ENCODE measurements at regions not wholly inside any gene's neighbourhood (a gene's known extent, or its start where the extent isn't known, plus 50 kb on each side); places are given as distances from the start of the nearest gene placed in this dataset.
"Not testable (repeated sequence)": the region's sequence is repeated elsewhere in the genome, so short reads cannot be mapped to it uniquely, and the experiment has no call there.

GRCh38 chr18:2199060-2199459 is 372.2 kb downstream of the METTL4 start:
- DNase-seq, result no peak

DNA sequence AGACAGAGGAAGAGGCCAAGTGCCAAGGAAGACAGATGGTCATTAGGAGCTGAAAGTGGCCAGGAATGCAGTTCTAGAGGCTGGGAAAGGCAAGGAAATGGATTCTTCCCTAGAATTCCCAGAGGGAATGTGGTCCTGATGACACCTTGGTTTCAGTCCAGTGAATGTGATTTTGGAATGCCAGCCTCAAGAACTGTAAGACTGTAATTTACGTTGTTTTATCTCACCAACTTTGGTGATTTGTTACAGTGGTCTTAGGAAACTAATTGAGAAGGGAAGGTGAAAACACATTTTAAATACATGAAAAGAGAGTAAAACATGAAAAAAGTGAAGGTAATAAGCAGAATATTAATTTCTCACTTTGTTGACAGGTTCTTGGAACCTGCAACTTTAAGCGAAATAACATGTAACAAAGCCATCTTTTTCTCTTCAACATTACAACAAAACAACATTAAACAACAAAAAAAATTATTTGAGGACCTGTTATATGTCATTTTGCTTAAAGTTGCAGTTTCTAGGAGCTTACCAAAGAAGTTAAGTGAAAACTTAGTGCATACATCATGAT is 370.2 kb downstream of the METTL4 start:
- no peak for DNase-seq

GRCh38 chr18:2204736-2205135 is 366.6 kb downstream of the METTL4 start:
- DNase-seq, result no peak

GRCh38 chr18:2207294-2207693 is 364.0 kb downstream of the METTL4 start:
- no peak for DNase-seq

DNA sequence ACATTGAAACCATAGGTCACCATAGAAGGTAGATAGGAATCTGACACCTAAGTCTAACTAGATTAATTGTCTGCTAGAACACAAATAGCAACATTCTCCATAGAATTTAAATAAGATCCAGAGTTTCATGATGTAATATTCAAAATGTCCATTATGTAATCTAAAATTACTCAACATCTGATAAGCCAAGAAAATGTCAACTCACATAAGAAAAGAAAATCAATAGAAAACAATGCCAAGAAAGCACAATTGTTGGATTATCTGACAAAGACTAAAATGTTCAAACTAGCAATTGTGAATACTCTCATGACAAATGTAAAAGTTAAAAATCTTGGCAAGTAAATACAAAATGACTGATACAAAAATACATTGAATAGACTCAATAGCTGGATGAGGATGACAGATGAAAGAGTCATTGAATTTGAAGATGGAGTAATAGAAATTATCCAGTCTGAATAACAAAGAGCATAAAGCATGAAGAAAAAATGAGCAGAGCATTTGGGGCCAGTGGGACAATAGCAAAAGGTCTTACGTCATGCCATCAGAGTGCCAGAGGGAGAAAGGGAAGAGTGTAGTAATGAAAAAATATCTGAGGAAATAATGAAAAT is 358.6 kb downstream of the METTL4 start:
- no peak for DNase-seq

GRCh38 chr18:2213905-2214304 is 357.4 kb downstream of the METTL4 start:
- DNase-seq, result no peak

- DNase-seq, result no peak
Measured at GRCh38 chr18:2217356-2217755, 353.9 kb downstream of the METTL4 start.

DNA sequence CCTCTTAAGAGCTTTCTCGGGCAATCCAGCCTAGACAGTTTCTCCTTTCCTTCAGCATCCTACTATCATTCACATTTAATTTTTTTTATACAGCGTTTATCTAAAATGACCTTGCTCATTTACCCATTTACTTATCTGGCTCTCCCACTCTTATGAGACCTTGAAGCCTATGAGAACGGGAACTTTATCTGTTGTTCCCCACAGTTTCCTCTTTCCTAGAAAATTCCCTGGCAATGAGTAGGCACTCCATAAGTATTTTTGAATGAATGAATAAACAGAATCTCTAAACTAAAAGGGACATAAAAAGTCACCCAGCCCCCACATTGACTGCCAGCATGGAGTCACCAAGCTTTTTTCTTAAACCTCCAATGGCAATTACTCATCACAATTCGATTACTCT is 353.2 kb downstream of the METTL4 start:
- no peak for DNase-seq

GRCh38 chr18:2219706-2220105 is 351.6 kb downstream of the METTL4 start:
- no peak for DNase-seq

- DNase-seq, result no peak
Measured at GRCh38 chr18:2222270-2223185, 348.8 kb downstream of the METTL4 start.

DNA sequence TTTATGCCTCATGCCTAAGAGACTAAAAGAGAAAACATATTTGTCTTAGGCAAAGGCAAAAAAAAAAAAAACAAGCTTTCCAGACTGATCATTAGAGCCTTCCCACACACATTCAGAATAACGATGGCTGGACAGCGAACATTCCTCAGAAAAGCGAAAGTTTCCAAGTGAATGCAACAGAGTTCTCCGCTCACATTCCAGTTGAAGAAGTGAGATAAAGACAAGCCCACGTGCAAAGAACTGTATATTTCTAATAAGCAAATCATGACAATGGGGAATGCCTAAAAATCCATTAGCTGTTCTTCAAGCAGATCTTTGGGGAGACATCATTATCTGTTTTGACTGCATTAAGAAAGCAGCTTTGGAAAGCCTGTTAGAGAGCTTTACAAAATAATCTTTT is 347.9 kb downstream of the METTL4 start:
- no peak for DNase-seq

DNA sequence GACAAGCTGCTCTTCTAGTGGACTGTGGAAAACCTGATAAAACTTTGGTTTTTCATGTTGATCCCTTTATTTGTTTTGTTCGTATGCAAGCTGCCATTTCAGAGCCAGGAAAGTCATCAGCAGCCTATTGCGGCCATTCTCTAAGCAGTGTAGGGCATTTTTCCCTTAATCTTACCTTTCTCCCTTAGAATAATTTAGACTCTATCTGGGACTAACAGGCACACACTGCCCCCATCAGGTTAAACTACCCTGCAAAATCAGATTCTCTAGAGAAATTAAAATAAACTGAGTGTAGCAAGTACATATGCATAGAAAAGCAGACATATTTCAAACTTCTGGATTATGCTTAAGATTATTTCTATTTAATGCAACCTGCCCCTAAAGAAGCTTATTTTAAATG is 347.5 kb downstream of the METTL4 start:
- no peak for DNase-seq

DNA sequence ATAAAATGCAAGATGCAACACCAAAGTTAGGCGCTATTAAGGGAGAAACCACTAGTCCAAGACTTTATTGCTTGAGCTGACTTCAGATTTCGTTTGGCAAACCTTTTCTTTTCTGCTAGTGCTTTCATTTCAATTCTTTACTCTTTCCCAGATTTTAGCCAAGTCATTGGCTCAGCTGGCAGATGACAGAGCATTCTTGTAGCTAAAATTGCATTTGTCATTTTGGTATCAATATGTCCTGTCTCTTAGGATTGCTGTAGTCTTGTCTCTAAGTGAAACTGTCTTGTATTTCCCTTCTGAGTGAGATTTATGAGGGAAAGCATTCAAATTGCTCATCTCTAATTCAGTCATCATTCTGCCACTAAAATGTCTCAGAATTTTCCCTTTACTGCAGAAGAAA is 335.1 kb downstream of the METTL4 start:
- no peak for DNase-seq

- no peak for DNase-seq
Measured at GRCh38 chr18:2237706-2238105, 333.6 kb downstream of the METTL4 start.

DNA sequence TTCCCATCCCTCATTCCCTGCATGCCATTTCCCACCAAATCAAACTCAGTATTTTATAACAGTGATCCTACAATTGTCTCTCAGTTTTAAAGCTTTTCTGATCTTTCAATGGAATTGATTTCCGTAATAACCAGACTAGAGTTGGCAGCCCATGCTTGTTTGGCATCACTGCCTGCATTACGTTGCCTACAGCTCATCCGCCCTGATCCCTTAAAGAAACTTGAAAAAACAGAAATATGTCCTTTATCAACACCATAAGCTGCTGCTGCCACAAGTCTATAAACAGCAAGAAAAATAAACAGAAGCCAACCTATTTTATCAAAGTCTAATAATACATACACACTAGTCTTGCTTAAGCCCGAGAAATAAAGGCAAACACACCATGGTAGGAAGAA is 331.0 kb downstream of the METTL4 start:
- no peak for DNase-seq

DNA sequence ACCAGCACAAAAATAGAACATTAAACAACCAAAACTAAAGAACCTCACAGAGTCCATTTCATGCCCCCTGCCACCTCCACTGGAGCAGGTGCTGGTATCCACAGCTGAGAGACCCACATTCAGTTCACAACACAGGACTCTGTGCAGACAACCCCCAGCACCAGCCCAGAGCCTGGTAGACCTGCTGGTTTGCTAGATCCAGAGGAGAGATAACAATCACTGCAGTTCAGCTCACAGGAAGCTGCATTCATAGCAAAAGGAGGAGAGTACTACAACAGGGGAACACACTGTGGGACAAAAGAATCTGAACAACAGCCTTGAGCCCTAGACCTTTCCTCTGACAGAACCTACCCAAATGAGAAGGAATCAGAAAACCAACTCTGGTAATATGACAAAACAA is 326.7 kb downstream of the METTL4 start:
- no peak for DNase-seq

DNA sequence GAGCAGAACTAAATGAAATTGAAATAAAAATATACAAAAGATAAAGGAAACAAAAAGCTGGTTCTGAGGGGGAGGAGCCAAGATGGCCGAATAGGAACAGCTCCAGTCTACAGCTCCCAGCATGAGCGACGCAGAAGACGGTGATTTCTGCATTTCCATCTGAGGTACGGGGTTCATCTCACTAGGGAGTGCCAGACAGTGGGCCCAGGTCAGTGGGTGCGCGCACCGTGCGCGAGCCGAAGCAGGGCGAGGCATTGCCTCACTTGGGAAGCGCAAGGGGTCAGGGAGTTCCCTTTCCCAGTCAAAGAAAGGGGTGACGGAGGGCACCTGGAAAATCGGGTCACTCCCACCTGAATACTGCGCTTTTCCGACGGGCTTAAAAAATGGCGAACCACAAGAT is 324.2 kb downstream of the METTL4 start:
- not testable (repeated sequence) for DNase-seq

DNA sequence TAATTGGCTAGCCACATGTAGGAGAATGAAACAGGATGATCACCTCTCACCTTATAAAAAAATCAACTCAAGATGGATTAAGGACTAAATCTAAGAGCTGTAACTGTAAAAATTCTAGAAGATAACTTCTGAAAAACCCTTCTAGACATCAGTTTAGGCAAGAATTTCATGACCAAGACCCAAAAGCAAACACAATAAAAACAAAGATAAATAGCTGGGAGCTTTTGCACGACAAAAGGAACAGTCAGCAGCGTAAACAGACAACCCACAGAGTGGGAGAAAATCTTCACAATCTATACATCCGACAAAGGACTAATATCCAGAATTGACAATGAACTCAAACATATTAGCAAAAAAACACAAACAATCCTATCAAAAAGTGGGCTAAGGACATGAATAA is 316.3 kb downstream of the METTL4 start:
- DNase-seq, result no peak

GRCh38 chr18:2256577-2256976 is 314.7 kb downstream of the METTL4 start:
- DNase-seq, result no peak

GRCh38 chr18:2258954-2259353 is 312.4 kb downstream of the METTL4 start:
- no peak for DNase-seq

DNA sequence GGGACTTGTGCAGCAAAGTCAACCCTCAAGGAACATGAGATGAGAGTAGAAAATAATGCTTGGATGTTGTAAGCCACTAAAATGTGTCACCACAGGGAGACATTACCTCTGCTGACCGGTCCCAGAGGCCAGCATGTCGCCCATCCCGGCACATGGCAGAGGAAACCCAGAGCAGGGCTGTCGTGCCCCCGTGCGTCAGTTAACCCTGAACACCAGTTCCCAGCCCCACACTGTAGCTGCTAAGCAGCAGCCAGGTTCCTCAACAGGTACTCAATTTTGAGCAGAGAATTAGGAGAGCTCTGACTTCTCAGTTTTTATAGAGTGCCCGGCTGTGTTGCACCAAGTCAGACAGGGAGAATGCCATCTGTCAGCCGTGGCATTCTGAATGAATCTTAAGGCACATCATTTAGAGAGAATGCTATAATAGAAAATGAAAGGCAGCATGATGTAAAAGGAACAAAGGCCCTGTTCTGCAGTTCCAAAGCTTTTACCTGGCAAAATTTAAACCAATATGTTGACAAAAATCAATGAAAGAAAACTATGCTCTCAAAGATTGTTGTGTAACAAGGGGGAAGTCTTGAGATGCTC is 307.9 kb downstream of the METTL4 start:
- no peak for DNase-seq

GRCh38 chr18:2274613-2275012 is 296.7 kb downstream of the METTL4 start:
- no peak for DNase-seq

DNA sequence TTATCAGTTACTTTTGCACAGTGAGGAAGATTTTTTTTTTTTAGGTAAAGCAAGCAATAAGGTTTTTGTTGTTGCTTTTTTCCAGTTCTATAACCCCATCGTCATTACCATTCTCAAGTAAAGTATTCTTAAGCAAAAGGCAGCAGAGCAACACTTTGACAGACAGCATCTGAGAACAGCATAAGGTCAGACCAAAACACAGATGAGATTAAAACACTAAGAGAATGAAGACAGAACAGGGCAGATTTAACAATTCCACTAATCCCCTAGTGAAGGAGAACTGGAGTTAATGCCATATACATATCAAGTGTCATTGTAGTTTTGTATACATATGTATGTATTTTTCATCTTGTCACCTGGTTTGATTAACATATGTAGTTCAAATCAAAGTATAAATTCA is 290.2 kb downstream of the METTL4 start:
- DNase-seq, result no peak
